Skeletal muscle cell (primary cell): ENCODE measurements at regions not wholly inside any gene's neighbourhood (a gene's known extent, or its start where the extent isn't known, plus 50 kb on each side); places are given as distances from the start of the nearest gene placed in this dataset.

Source experiments
- DNase-seq: peaks from one replicate; pipeline ENCODE4 v3.0.0-alpha.2; 2010; ENCODE audit warnings: low read depth
- H3K4me3 ChIP-seq: 2 replicates; pipeline ENCODE4 v1.5.1; 2011; ENCODE audit warnings: low read depth, mild to moderate bottlenecking, control low read depth, low read length, moderate library complexity

GRCh38 chr21:28794371-28794851 lies 198.3 kb downstream of the LTN1 start:
- DNase-seq, result no peak

GRCh38 chr21:28793043-28793442 lies 199.6 kb downstream of the LTN1 start:
- DNase-seq, result no peak
- no peak overlapping the region for H3K4me3 ChIP-seq

More at GRCh38 chr21:28794371-28794851, 198.3 kb downstream of the LTN1 start:
- H3K4me3 ChIP-seq, result no peak overlapping the region

GRCh38 chr21:28791595-28792282 lies 200.9 kb downstream of the LTN1 start:
- H3K4me3 ChIP-seq, result no peak overlapping the region
- no peak for DNase-seq

DNA sequence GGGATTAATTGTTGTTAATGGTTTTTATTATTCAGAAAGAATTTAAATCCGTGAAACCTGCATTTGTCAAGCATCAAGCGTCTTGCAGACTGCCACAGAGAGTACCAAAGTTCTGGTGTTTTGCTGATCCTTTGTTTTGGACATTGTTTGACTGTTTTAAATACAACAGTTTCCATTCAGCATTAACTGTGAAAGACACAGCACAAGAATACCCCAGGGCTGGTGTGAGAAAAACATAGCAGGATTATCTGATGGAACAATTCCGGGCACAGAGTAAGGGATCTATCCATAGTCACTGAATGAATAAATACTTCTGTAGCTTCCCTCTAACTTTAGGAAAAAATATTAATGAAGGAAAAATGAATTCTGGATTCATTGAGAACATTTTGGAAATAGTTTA lies 202.3 kb downstream of the LTN1 start:
- H3K4me3 ChIP-seq, result no peak overlapping the region
- DNase-seq, result no peak

- DNase-seq, result no peak
- H3K4me3 ChIP-seq, result no peak overlapping the region
These were observed 203.2 kb downstream of the LTN1 start for GRCh38 chr21:28789523-28789922.

DNA sequence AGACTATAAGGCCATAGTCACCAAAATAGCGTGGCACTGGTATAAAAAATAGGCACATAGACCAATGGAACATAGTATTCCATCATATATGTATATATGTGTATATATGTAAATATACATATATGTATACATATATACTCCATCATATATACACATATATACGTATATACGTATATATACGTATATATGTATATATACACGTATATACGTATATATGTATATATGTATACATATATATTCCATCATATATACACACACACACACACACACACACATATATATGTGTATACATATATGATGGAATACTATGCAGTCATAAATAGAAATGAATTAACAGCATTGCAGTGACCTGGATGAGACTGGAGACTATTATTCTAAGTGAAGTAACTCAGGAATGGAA lies 204.6 kb downstream of the LTN1 start:
- no peak for DNase-seq
- H3K4me3 ChIP-seq, result no peak overlapping the region

GRCh38 chr21:28783641-28784185 lies 209.0 kb downstream of the LTN1 start:
- H3K4me3 ChIP-seq, result no peak overlapping the region
- DNase-seq, result no peak

- no peak overlapping the region for H3K4me3 ChIP-seq
- no peak for DNase-seq
These were observed 210.9 kb downstream of the LTN1 start for GRCh38 chr21:28781602-28782276.

DNA sequence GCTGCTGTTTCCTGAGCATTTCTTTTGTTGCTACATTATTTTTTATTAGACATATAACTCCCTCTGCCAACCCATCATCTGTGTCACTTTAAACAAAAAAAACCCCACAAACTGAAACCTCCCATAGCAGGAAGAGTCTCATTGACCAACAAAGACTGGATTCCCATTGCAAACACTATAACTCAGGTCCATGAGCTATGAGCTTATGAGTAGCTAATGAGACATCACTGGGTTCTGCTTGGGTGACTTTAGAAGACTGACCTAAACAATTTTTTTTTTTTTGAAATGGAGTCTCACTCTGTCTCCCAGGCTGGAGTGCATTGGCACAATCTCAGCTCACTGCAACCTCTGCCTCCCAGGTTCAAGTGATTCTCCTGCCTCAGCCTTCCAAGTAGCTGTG lies 212.8 kb downstream of the LTN1 start:
- no peak for DNase-seq
- no peak overlapping the region for H3K4me3 ChIP-seq

GRCh38 chr21:28776251-28776650 lies 216.4 kb downstream of the LTN1 start:
- DNase-seq, result peak; percentile 94
- H3K4me3 ChIP-seq, result no peak overlapping the region

GRCh38 chr21:28775071-28775470 lies 217.6 kb downstream of the LTN1 start:
- no peak for DNase-seq
- H3K4me3 ChIP-seq, result no peak overlapping the region

- no peak for DNase-seq
- no peak overlapping the region for H3K4me3 ChIP-seq
These were observed 219.6 kb downstream of the LTN1 start for GRCh38 chr21:28773036-28773435.

GRCh38 chr21:28771790-28772501 lies 220.7 kb downstream of the LTN1 start:
- H3K4me3 ChIP-seq, result no peak overlapping the region
- peak; percentile 97 for DNase-seq

DNA sequence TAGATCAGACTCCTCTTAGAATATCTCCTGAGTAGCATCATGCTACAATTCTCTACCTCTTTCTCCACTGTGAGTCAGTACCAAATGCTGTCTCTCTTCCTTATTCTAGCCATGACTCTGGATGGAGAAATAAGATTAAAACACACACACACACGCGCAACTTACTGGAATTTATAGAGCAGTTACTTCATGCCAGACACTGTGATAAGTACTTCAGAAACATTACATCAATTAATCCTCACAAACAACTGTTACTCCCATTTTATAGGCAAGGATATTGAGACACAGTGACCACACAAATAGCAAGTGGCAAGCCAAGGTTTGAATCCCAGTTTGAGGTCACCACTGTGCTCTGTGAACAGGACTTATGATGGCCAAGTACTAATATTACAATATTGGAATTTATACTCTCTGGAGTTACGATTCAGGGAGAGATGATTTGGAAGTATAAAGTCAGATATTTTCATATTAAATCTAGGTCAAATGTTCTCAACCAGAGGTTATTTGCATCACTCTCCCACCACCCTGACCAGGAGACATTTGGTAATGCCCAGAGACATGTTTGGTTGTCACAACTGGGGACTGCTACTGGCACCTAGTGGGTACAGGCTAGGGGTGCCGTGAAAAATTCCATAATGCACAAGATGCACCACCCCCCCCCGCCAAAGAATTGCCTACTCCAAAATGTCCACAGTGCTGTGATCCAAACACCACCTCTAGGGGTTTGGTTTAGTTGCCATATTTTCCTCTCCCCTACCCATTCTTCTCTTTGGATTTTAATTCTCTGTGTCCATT lies 221.6 kb downstream of the LTN1 start:
- no peak for DNase-seq
- no peak overlapping the region for H3K4me3 ChIP-seq

DNA sequence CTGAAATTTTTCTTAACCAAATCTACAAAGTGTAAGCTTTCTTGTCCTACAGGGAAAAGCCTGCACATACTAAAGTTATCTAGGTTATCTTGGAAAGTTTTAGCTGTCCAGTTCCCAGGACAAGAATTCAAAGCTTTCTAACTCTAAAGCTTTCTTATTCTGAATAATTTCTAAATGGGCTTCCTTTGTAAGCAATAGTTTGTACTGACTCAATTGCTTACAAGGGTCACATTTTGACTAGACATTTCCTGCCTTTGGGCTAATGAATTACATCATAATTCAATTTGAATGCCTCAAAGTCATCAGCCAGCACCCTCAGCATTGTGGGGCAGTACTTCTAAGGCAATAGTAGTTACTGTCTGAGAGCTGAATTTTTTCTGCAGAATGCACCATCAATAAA lies 223.0 kb downstream of the LTN1 start:
- DNase-seq, result no peak
- no peak overlapping the region for H3K4me3 ChIP-seq

DNA sequence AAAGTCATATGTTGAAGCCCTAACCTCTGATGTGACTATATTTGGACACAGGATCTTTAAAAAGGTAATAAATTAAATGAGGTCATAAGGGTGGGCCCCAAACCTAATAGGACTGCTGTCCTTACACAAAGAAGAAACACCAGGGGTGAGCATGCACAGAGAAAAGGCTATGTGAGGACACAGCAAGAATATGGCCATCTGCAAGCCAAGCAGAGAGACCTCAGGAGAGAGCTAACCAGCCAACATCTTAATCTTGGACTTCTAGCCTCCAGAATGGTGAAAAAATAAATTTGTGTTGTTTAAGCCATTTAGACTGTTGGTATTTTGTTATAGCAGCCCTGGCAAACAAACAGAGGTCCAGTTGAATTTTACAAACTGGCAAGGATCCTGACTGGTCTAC lies 223.9 kb downstream of the LTN1 start:
- no peak for DNase-seq
- H3K4me3 ChIP-seq, result no peak overlapping the region

- no peak for DNase-seq
- H3K4me3 ChIP-seq, result no peak overlapping the region
These were observed 225.2 kb downstream of the LTN1 start for GRCh38 chr21:28767523-28767922.

- no peak for DNase-seq
- no peak overlapping the region for H3K4me3 ChIP-seq
These were observed 228.8 kb downstream of the LTN1 start for GRCh38 chr21:28763809-28764418.

DNA sequence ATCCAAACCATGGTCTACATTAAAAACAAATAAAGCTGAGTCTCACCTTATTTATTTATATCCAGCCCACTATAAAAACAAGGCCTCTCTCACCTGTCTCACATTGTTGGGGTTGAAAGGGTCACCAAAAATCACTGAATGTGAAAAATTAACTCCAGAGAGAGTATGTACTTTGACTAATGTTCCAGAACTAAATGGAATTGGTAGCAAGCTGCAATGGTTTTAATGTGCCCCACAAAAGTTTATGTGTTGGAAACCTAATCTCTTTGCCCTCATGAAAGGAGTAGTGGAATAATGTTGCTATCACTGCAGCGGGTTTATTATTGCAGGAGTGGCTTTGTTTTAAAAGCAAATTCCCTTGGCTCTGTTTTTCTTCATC lies 230.3 kb downstream of the LTN1 start:
- DNase-seq, result no peak
- no peak overlapping the region for H3K4me3 ChIP-seq
